Activated T-cell treated with anti-CD3 and anti-CD28 coated beads, Interleukin-2, amount 50 U/mL, for 24 hours (primary cell): ENCODE measurements at regions not wholly inside any gene's neighbourhood (a gene's known extent, or its start where the extent isn't known, plus 50 kb on each side); places are given as distances from the start of the nearest gene placed in this dataset.

Experiments
- DNase-seq: peaks from one replicate; pipeline ENCODE4 v3.0.0-alpha.2; 2020
- H3K27ac Mint-ChIP-seq: 2 replicates; pipeline ENCODE4 v1.8.0; 2020; ENCODE audit warnings: mild to moderate bottlenecking, mixed read lengths
- H3K27me3 Mint-ChIP-seq: 2 replicates; pipeline ENCODE4 v1.8.0; 2020; ENCODE audit warnings: mixed read lengths
- H3K36me3 Mint-ChIP-seq: 2 replicates; pipeline ENCODE4 v1.8.0; 2020; ENCODE audit warnings: low read depth, mixed read lengths
- H3K4me1 Mint-ChIP-seq: 2 replicates; pipeline ENCODE4 v1.8.0; 2020; ENCODE audit warnings: low read depth, mixed read lengths
- H3K4me3 Mint-ChIP-seq: 2 replicates; pipeline ENCODE4 v1.8.0; 2020; ENCODE audit warnings: mild to moderate bottlenecking, moderate library complexity, mixed read lengths
- H3K9me3 Mint-ChIP-seq: 2 replicates; pipeline ENCODE4 v1.8.0; 2020; ENCODE audit warnings: mixed read lengths

- Mint-ChIP-seq H3K27ac (no peak overlapping the region), H3K9me3 (peaks cover 29% of the 10 kb centered on the region), H3K36me3 (no peaks in the 10 kb centered on the region), H3K27me3 (no peaks in the 10 kb centered on the region), H3K4me1 (no peaks in the 10 kb centered on the region), H3K4me3 (no peak overlapping the region)
- no peak for DNase-seq
Observed at GRCh38 chr5:104186100-104186499, 623.5 kb upstream of the NUDT12 start.

GRCh38 chr5:104184264-104184663, 621.7 kb upstream of the NUDT12 start:
- no peak for DNase-seq
- H3K36me3 Mint-ChIP-seq: no peaks in the 10 kb centered on the region
- no peaks in the 10 kb centered on the region for H3K4me1 Mint-ChIP-seq
- peaks cover 40% of the 10 kb centered on the region for H3K9me3 Mint-ChIP-seq
- no peak overlapping the region for H3K4me3 Mint-ChIP-seq
- no peaks in the 10 kb centered on the region for H3K27me3 Mint-ChIP-seq
- H3K27ac Mint-ChIP-seq: no peak overlapping the region

DNA sequence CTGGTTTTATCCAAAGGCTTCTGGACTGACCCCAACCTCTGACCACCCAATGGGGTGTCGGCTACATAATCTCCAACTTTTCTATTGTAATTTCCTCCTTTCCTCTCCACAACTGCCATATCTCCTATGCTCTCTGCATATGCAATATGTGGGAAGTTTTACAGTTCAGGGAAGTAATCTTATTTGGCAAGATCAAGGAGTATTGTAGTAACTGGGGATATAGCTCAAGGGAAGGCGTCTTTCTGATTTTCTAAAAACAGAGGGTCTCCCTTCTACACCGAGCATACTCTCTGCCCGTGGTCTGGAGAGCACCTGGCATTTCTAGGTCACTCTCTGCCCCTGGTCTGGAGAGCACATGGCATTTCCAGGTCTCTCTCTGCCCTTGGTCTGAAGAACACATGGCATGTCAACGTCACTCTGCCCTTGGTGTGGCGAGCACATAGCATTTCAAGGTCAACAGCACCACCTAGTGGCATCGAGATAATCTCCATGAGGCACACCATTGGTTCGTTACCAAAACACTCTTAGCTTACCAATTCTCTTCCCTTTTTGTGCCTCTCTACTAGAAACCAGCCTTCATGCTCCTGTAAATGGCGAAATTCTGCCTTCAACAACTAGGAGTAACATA, 616.4 kb upstream of the NUDT12 start:
- no peaks in the 10 kb centered on the region for H3K36me3 Mint-ChIP-seq
- H3K4me3 Mint-ChIP-seq: no peak overlapping the region
- peaks cover 32% of the 10 kb centered on the region for H3K9me3 Mint-ChIP-seq
- H3K27me3 Mint-ChIP-seq: no peaks in the 10 kb centered on the region
- no peak overlapping the region for H3K27ac Mint-ChIP-seq
- DNase-seq: no peak
- no peaks in the 10 kb centered on the region for H3K4me1 Mint-ChIP-seq

- H3K4me1 Mint-ChIP-seq: no peaks in the 10 kb centered on the region
- no peaks in the 10 kb centered on the region for H3K27me3 Mint-ChIP-seq
- DNase-seq: no peak
- no peak overlapping the region for H3K4me3 Mint-ChIP-seq
- H3K36me3 Mint-ChIP-seq: no peaks in the 10 kb centered on the region
- peaks cover 32% of the 10 kb centered on the region for H3K9me3 Mint-ChIP-seq
- H3K27ac Mint-ChIP-seq: no peak overlapping the region
Observed at GRCh38 chr5:104178066-104178465, 615.5 kb upstream of the NUDT12 start.

- Mint-ChIP-seq H3K36me3 (no peaks in the 10 kb centered on the region), H3K4me1 (no peaks in the 10 kb centered on the region), H3K27me3 (no peaks in the 10 kb centered on the region), H3K9me3 (peaks cover 31% of the 10 kb centered on the region), H3K4me3 (no peak overlapping the region), H3K27ac (no peak overlapping the region)
- no peak for DNase-seq
Observed at GRCh38 chr5:104177651-104178050, 615.1 kb upstream of the NUDT12 start.

- H3K27ac Mint-ChIP-seq: no peak overlapping the region
- peaks cover 2% of the 10 kb centered on the region for H3K9me3 Mint-ChIP-seq
- DNase-seq: no peak
- H3K36me3 Mint-ChIP-seq: no peaks in the 10 kb centered on the region
- H3K27me3 Mint-ChIP-seq: no peaks in the 10 kb centered on the region
- H3K4me1 Mint-ChIP-seq: no peaks in the 10 kb centered on the region
- no peak overlapping the region for H3K4me3 Mint-ChIP-seq
Observed at GRCh38 chr5:104172976-104173375, 610.4 kb upstream of the NUDT12 start.

DNA sequence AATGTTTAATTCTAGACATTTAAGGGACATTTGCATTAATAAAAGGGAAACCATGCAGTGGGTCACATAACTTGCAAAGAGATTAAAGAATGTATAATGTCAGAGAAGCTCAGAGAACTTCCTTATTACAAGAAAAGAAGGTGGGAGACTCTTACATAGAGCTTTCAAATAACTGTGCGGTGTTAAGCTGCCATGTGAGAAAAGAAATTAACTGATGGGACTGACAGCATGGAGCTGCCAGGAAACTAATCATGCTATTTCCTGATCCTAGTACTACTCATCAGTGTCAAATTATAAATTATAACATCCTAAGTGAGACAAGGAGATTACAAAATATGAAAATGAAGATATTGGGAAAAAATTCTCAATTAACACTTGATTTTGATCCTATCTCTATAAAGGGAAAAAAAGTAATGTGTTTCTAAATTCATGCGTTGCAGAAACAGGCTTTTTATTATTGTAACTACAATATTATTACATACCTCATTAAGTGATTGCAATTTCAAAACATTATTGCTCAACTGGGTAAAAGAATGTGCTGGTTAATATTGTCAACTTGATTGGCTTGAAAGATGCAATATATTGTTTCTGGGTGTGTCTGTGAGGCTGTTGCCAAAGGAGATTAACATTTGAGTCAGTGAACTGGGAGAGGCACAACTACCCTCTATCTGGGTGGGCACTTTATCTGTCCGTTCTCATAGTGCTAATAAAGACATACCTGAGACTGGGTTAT, 609.5 kb upstream of the NUDT12 start:
- no peaks in the 10 kb centered on the region for H3K27me3 Mint-ChIP-seq

DNA sequence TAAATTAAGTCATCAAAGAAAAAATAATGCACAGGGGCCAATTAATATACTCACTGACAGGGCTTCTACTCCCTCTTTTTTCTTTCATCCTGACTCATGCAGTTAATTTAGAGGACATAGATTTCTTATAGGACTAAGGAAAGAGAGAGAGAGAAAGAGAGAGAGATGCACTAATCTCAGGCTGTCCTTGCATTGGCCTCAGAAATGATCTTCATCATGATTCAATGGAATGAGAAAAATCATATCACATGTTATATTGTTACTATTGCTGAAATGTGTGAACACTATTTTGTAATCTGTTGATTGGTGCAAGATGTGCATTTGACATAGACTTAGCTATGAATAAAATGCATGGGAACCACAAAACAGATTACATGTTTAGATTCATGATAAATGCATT, 608.3 kb upstream of the NUDT12 start:
- Mint-ChIP-seq H3K4me3 (no peak overlapping the region), H3K36me3 (no peaks in the 10 kb centered on the region), H3K4me1 (no peaks in the 10 kb centered on the region), H3K9me3 (no peaks in the 10 kb centered on the region), H3K27me3 (no peaks in the 10 kb centered on the region), H3K27ac (no peak overlapping the region)
- DNase-seq: no peak

More for the DNA sequence above, 609.5 kb upstream of the NUDT12 start:
- no peak for DNase-seq
- H3K4me3 Mint-ChIP-seq: no peak overlapping the region
- no peaks in the 10 kb centered on the region for H3K36me3 Mint-ChIP-seq
- no peak overlapping the region for H3K27ac Mint-ChIP-seq
- peaks cover 2% of the 10 kb centered on the region for H3K9me3 Mint-ChIP-seq
- no peaks in the 10 kb centered on the region for H3K4me1 Mint-ChIP-seq

DNA sequence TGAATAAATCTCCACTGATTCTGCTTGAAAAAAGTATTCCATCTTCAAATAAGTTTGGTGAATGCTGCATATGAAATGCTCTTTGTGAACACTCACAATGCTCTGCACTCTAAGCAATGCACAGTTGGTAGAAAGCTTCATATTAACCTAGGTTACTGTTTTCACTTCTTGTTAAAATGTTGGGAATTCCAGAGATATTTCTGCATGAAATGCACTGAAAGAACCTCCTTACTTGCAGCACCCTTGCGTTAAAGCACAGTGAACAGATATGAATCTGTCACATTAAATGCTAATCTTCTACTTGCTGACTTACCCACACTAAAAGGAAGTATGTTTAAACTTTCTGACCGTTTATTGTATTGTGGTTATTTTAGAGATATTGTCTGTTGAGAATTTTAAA, 584.1 kb upstream of the NUDT12 start:
- no peak overlapping the region for H3K27ac Mint-ChIP-seq
- no peaks in the 10 kb centered on the region for H3K4me1 Mint-ChIP-seq
- no peaks in the 10 kb centered on the region for H3K36me3 Mint-ChIP-seq
- H3K4me3 Mint-ChIP-seq: no peak overlapping the region
- no peaks in the 10 kb centered on the region for H3K27me3 Mint-ChIP-seq
- DNase-seq: no peak
- H3K9me3 Mint-ChIP-seq: peaks cover 16% of the 10 kb centered on the region

DNA sequence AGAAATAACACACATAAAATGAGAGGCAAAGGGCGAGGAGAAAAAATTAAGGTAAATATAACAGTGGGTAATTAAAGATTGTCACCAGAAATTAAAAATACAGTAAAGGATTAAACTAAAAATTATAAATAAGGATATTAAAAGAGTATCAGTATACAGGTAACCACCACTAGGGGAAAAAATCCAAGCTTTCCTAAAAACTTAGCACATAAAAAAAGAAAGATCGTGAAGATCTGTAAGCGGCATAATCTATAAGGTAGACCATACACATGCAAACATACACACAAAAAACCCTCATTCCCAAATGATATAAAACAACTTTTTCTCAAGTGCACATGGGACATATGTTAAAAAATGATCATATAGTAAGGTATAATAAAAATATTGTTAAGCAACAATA, 577.3 kb upstream of the NUDT12 start:
- H3K9me3 Mint-ChIP-seq: no peaks in the 10 kb centered on the region
- no peaks in the 10 kb centered on the region for H3K36me3 Mint-ChIP-seq
- H3K27ac Mint-ChIP-seq: no peak overlapping the region
- no peak for DNase-seq
- H3K27me3 Mint-ChIP-seq: no peaks in the 10 kb centered on the region
- H3K4me1 Mint-ChIP-seq: no peaks in the 10 kb centered on the region
- H3K4me3 Mint-ChIP-seq: no peak overlapping the region

DNA sequence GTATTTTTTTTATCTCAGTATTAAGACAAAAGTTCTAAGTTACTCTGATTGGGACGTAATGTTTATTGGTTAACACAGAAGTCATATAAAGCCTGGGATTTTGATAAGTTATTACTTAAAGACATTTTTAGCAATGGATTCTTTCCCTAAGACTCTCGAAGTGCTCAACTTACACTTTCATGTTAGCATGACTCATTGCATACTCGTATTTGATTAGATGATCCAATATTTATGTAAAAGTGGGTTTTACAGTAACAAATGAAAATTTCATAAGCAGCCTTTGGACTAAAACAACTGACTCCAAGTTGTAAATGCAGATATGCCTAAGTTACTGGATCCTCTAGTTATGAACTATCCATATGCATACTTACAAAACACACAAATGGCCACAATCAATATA, 567.7 kb upstream of the NUDT12 start:
- Mint-ChIP-seq H3K4me3 (no peak overlapping the region), H3K27me3 (no peaks in the 10 kb centered on the region), H3K36me3 (no peaks in the 10 kb centered on the region), H3K27ac (no peak overlapping the region), H3K4me1 (no peaks in the 10 kb centered on the region), H3K9me3 (peaks cover 31% of the 10 kb centered on the region)
- DNase-seq: no peak

DNA sequence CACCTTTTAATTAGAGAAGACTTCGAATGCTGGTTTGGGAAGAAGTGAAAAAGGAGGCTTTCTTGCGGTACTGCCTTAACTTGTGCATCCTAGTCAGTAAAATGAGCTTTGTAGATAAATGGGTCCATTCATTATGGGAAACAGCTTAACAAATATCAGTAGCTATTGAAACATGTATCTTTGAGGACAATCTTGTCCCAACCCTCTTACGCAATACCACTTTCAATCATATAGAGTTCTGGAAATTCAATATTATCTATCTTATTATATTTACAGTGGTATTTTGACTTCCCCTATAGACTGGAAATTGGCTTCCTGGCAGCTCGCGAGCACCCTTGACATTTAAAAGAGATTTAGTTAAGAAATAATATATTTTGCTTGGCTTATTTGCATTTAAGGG, 565.8 kb upstream of the NUDT12 start:
- H3K27me3 Mint-ChIP-seq: no peaks in the 10 kb centered on the region
- H3K4me1 Mint-ChIP-seq: no peaks in the 10 kb centered on the region
- no peak overlapping the region for H3K4me3 Mint-ChIP-seq
- DNase-seq: no peak
- peaks cover 25% of the 10 kb centered on the region for H3K9me3 Mint-ChIP-seq
- H3K27ac Mint-ChIP-seq: no peak overlapping the region
- no peaks in the 10 kb centered on the region for H3K36me3 Mint-ChIP-seq

DNA sequence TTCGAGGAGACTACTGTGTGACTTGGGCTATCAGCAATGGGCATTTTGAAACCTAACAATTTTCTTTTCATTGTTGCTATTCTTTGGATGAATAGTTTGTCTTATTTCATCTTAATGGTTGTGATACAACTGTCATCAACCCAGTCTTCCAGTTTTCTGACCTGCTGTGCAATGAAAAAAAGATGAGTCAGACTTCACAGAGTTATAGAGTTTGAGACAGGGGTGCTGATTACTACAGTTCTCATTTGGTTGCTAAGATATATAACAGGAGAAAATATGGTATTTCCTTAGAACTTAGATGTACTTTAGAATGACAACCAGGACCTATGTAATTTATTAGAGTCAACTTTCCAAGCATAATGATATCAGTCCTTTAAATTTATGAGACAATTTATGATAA, 564.4 kb upstream of the NUDT12 start:
- H3K27me3 Mint-ChIP-seq: no peaks in the 10 kb centered on the region
- H3K4me1 Mint-ChIP-seq: no peaks in the 10 kb centered on the region
- no peak overlapping the region for H3K4me3 Mint-ChIP-seq
- peaks cover 19% of the 10 kb centered on the region for H3K9me3 Mint-ChIP-seq
- H3K27ac Mint-ChIP-seq: no peak overlapping the region
- no peak for DNase-seq
- H3K36me3 Mint-ChIP-seq: no peaks in the 10 kb centered on the region

GRCh38 chr5:104119529-104119928, 556.9 kb upstream of the NUDT12 start:
- no peak for DNase-seq
- no peaks in the 10 kb centered on the region for H3K4me1 Mint-ChIP-seq
- H3K27ac Mint-ChIP-seq: no peak overlapping the region
- H3K36me3 Mint-ChIP-seq: no peaks in the 10 kb centered on the region
- no peaks in the 10 kb centered on the region for H3K27me3 Mint-ChIP-seq
- H3K4me3 Mint-ChIP-seq: no peak overlapping the region
- peaks cover 10% of the 10 kb centered on the region for H3K9me3 Mint-ChIP-seq

DNA sequence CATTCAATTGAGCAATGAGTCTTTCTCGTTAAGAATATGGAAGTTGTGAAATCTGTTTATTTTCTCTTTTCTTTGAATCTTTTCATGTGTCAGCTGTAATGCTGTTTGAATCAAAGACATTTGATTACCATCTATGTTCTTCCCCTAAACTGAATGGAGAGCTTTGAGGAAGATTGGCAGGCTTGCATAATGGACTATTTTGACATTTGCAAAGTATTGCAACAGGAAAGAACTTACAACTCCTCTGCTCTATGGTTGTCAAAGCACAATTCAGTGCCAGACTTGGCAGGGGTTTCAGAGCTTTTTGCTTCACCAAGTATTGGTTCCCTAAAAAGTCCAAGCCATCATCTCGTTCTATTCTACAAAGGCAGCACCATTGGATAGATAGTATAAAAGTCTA, 549.0 kb upstream of the NUDT12 start:
- Mint-ChIP-seq H3K27ac (no peak overlapping the region), H3K4me3 (no peak overlapping the region), H3K27me3 (no peaks in the 10 kb centered on the region), H3K36me3 (no peaks in the 10 kb centered on the region), H3K9me3 (peaks cover 14% of the 10 kb centered on the region), H3K4me1 (no peaks in the 10 kb centered on the region)
- no peak for DNase-seq
